Skin epidermis (tissue), 12 donors: ENCODE measurements at regions not wholly inside any gene's neighbourhood (a gene's known extent, or its start where the extent isn't known, plus 50 kb on each side); places are given as distances from the start of the nearest gene placed in this dataset.

Experiments used
- H3K27ac ChIP-seq, 21 experiments: fragments of 200-600 bp; sonication (generic) in 11 of 21; one replicate each; pipeline ENCODE4 v1.5.0; 2020; ENCODE audit warnings: mild to moderate bottlenecking in 3 of 21, inconsistent platforms in 2 of 21, moderate library complexity in 2 of 21
- H3K4me3 ChIP-seq, 7 experiments: fragments of 200-600 bp; sonication (generic) in 2 of 7; one replicate each; pipeline ENCODE4 v1.5.0; 2020; ENCODE audit warnings: inconsistent platforms in 2 of 7, mild to moderate bottlenecking in 2 of 7, moderate library complexity in 1 of 7

GRCh38 chr7:119465798-119466305 is 807.1 kb upstream of the KCND2 start:
- Histone ChIP-seq H3K4me3 (no peak overlapping the region), H3K27ac (no peak overlapping the region)

GRCh38 chr7:119472408-119473038 is 800.5 kb upstream of the KCND2 start:
- H3K27ac ChIP-seq, result no peak overlapping the region
- no peak overlapping the region for H3K4me3 ChIP-seq

GRCh38 chr7:119482209-119482608 is 790.8 kb upstream of the KCND2 start:
- Histone ChIP-seq H3K4me3 (no peak overlapping the region), H3K27ac (no peak overlapping the region)

- H3K4me3 ChIP-seq, result no peak overlapping the region
- no peak overlapping the region for H3K27ac ChIP-seq
Observed at GRCh38 chr7:119482671-119483070, 790.3 kb upstream of the KCND2 start.

- Histone ChIP-seq H3K27ac (no peak overlapping the region), H3K4me3 (no peak overlapping the region)
Observed at GRCh38 chr7:119483364-119483763, 789.6 kb upstream of the KCND2 start.

GRCh38 chr7:119514326-119514725 is 758.6 kb upstream of the KCND2 start:
- no peak overlapping the region for H3K27ac ChIP-seq
- no peak overlapping the region for H3K4me3 ChIP-seq

GRCh38 chr7:119515214-119515613 is 757.8 kb upstream of the KCND2 start:
- Histone ChIP-seq H3K4me3 (no peak overlapping the region), H3K27ac (no peak overlapping the region)

- H3K27ac ChIP-seq, result no peak overlapping the region
- H3K4me3 ChIP-seq, result no peak overlapping the region
Observed at GRCh38 chr7:119515962-119516361, 757.0 kb upstream of the KCND2 start.

- Histone ChIP-seq H3K4me3 (no peak overlapping the region), H3K27ac (no peak overlapping the region)
Observed at GRCh38 chr7:119522263-119522662, 750.7 kb upstream of the KCND2 start.

GRCh38 chr7:119522698-119523097 is 750.3 kb upstream of the KCND2 start:
- Histone ChIP-seq H3K4me3 (no peak overlapping the region), H3K27ac (no peak overlapping the region)

- Histone ChIP-seq H3K4me3 (no peak overlapping the region), H3K27ac (no peak overlapping the region)
Observed at GRCh38 chr7:119545118-119545517, 727.9 kb upstream of the KCND2 start.

GRCh38 chr7:119555788-119556187 is 717.2 kb upstream of the KCND2 start:
- no peak overlapping the region for H3K4me3 ChIP-seq
- no peak overlapping the region for H3K27ac ChIP-seq

GRCh38 chr7:119556436-119556835 is 716.5 kb upstream of the KCND2 start:
- Histone ChIP-seq H3K27ac (no peak overlapping the region), H3K4me3 (no peak overlapping the region)

- Histone ChIP-seq H3K27ac (no peak overlapping the region), H3K4me3 (no peak overlapping the region)
Observed at GRCh38 chr7:119561751-119562150, 711.2 kb upstream of the KCND2 start.

GRCh38 chr7:119562839-119563238 is 710.1 kb upstream of the KCND2 start:
- H3K27ac ChIP-seq, result no peak overlapping the region
- H3K4me3 ChIP-seq, result no peak overlapping the region

GRCh38 chr7:119571666-119572065 is 701.3 kb upstream of the KCND2 start:
- no peak overlapping the region for H3K4me3 ChIP-seq

GRCh38 chr7:119572132-119572531 is 700.8 kb upstream of the KCND2 start:
- H3K4me3 ChIP-seq, result no peak overlapping the region

More at GRCh38 chr7:119571666-119572065, 701.3 kb upstream of the KCND2 start:
- no peak overlapping the region for H3K27ac ChIP-seq

GRCh38 chr7:119572541-119572940 is 700.4 kb upstream of the KCND2 start:
- Histone ChIP-seq H3K4me3 (no peak overlapping the region), H3K27ac (no peak overlapping the region)

More at GRCh38 chr7:119572132-119572531, 700.8 kb upstream of the KCND2 start:
- no peak overlapping the region for H3K27ac ChIP-seq

GRCh38 chr7:119578116-119578515 is 694.9 kb upstream of the KCND2 start:
- Histone ChIP-seq H3K27ac (no peak overlapping the region), H3K4me3 (no peak overlapping the region)

GRCh38 chr7:119594956-119595355 is 678.0 kb upstream of the KCND2 start:
- no peak overlapping the region for H3K4me3 ChIP-seq
- H3K27ac ChIP-seq, result no peak overlapping the region

GRCh38 chr7:119596651-119597050 is 676.3 kb upstream of the KCND2 start:
- Histone ChIP-seq H3K27ac (no peak overlapping the region), H3K4me3 (no peak overlapping the region)

- Histone ChIP-seq H3K4me3 (no peak overlapping the region), H3K27ac (no peak overlapping the region)
Observed at GRCh38 chr7:119606297-119606696, 666.7 kb upstream of the KCND2 start.
